ENCODE measurements at regions not wholly inside any gene's neighbourhood (a gene's known extent, or its start where the extent isn't known, plus 50 kb on each side); places are given as distances from the start of the nearest gene placed in this dataset.

DNA sequence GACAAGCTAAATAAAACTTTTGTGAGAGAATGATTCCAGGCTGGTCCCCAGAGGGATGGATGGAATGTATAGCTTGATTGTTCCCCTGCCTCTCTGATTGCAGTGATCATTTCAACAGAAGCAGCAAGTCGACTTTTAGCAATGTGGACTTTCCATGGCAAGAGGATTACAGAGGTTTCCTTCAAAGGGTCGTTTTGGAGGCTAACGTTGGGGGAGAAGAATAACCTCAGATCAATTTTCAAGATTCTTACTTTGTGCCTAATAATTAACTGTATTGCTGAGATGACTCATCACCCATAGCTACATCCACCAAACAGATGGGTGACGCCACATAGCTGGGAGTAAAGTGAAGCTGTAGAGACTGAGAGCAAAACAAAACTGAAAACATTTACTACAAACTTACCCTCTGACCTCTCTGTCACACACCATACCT is 79.9 kb downstream of the GTPBP8 start:
- H3K4ac ChIP-seq (replicated peaks; ENCODE audit: insufficient read length, low read depth, low read length) = no peak overlapping the region
- H3K14ac ChIP-seq (ENCODE audit: insufficient read length) = no peak overlapping the region
- no peak overlapping the region for H2BK20ac ChIP-seq (ENCODE audit: low read length)
- H3K56ac ChIP-seq (replicated peaks; ENCODE audit: insufficient read length, low read depth, low read length) = no peak overlapping the region
- H3K36me3 ChIP-seq (ENCODE audit: control insufficient read depth in 2 of 4, insufficient read depth in 4 of 4, low read length in 3 of 4) = no peaks in the 10 kb centered on the region
- H3K4me1 ChIP-seq (replicated peaks in 1 of 4; ENCODE audit: control insufficient read depth in 3 of 4, insufficient read depth in 4 of 4, low read length in 3 of 4) = no peaks in the 10 kb centered on the region
- ChIA-PET CTCF (ENCODE audit: partially characterized antibody) (interaction anchor here (1.0 to 1.8 kb wide), 6 partner anchors 8 to 556 kb away, joined by 3 to 5 read pairs (median 3); no protein-coding TSS in a partner anchor), POLR2A (ENCODE audit: partially characterized antibody) (no interaction called here)
- H3K27ac ChIP-seq (ENCODE audit: low read depth, low read length) = no peak overlapping the region
- H4K91ac ChIP-seq (replicated peaks; ENCODE audit: insufficient read length, low read length) = no peak overlapping the region
- no peaks in the 10 kb centered on the region for H3K23me2 ChIP-seq (ENCODE audit: low read depth, low read length)
- H2BK12ac ChIP-seq (ENCODE audit: low read depth, low read length) = no peak overlapping the region
- DNase-seq (ENCODE audit: low read depth in 1 of 2, low spot score in 2 of 2) (no peak), FAIRE-seq (no peak)
- no peak overlapping the region for H2BK120ac ChIP-seq (replicated peaks; ENCODE audit: low read depth, low read length)
- no peak overlapping the region for H2AK5ac ChIP-seq (ENCODE audit: low read depth, low read length)
- no peak overlapping the region for H3K23ac ChIP-seq (ENCODE audit: insufficient read length)
- no peaks in the 10 kb centered on the region for H4K20me1 ChIP-seq (replicated peaks in 1 of 2; ENCODE audit: control insufficient read depth in 1 of 2, insufficient read depth in 2 of 2, low read length in 2 of 2)
- H4K8ac ChIP-seq (ENCODE audit: extremely low read depth, insufficient read depth, low read length) = no peak overlapping the region
- H3K9me3 ChIP-seq (ENCODE audit: insufficient read depth in 2 of 2, low read depth in 1 of 2, low read length in 1 of 2) = no peaks in the 10 kb centered on the region
- H3K18ac ChIP-seq (ENCODE audit: extremely low read depth, low read length) = no peak overlapping the region
- H3K79me1 ChIP-seq (ENCODE audit: low read depth, low read length) = no peaks in the 10 kb centered on the region
- no peak overlapping the region for H4K5ac ChIP-seq (ENCODE audit: insufficient read length, low read depth, low read length)
- no peak overlapping the region for H3K4me3 ChIP-seq (ENCODE audit: extremely low read depth in 1 of 4, insufficient read depth in 2 of 4, low read depth in 3 of 4, low read length in 4 of 4)
- no peak overlapping the region for H2BK5ac ChIP-seq (ENCODE audit: low read depth, low read length)
- H3K27me3 ChIP-seq (replicated peaks in 1 of 4; ENCODE audit: control insufficient read depth in 3 of 4, extremely low read depth in 1 of 4, insufficient read depth in 3 of 4, low read length in 3 of 4) = no peaks in the 10 kb centered on the region
- H2BK15ac ChIP-seq (ENCODE audit: low read length) = no peak overlapping the region
- 75% methylated on average over 4 of the region's 4 CpGs; no CpG with 5 or more reads in 1 of the 2 experiments for WGBS, 2 experiments (ENCODE audit: extremely low coverage in 1 of 2, insufficient coverage in 1 of 2, insufficient read length in 1 of 2, insufficient replicate concordance in 2 of 2, low coverage in 1 of 2, low lambda C conversion rate in 2 of 2, missing lambda C conversion rate in 1 of 2)
- H2AFZ ChIP-seq (ENCODE audit: low read length) = no peak overlapping the region
- no peak overlapping the region for H3K4me2 ChIP-seq (ENCODE audit: insufficient read depth in 1 of 2, low read depth in 2 of 2, low read length in 2 of 2)
- no peaks in the 10 kb centered on the region for H3K79me2 ChIP-seq (ENCODE audit: control insufficient read depth in 1 of 2, insufficient read depth in 2 of 2, low read length in 2 of 2)
- H3K9ac ChIP-seq (replicated peaks in 1 of 4; ENCODE audit: extremely low read depth in 1 of 4, low read depth in 3 of 4, low read length in 3 of 4) = no peak overlapping the region
- TF ChIP-seq SP4 (IDR thresholded peaks at IDR 0.05; ENCODE audit: low read length) (no peak), GABPA (IDR thresholded peaks at IDR 0.05; ENCODE audit: borderline replicate concordance, insufficient read depth, low read length) (no peak), KDM1A (IDR thresholded peaks at IDR 0.05; ENCODE audit: borderline replicate concordance, low read length) (no peak), SP1 (IDR thresholded peaks at IDR 0.05; ENCODE audit: low read depth, low read length) (no peak), TAF7 (optimal IDR thresholded peaks at IDR 0.05; ENCODE audit: borderline replicate concordance, low read depth, low read length) (no peak), TCF12 (IDR thresholded peaks at IDR 0.05; ENCODE audit: low read depth, low read length) (no peak), POLR2A (IDR thresholded peaks at IDR 0.05; ENCODE audit: control extremely low read depth in 1 of 2, low read depth in 2 of 2, low read length in 2 of 2) (no peak), SP2 (IDR thresholded peaks at IDR 0.05; ENCODE audit: low read length) (no peak), NRF1 (IDR thresholded peaks at IDR 0.05; ENCODE audit: low read depth, low read length) (no peak), RAD21 (IDR thresholded peaks at IDR 0.05 in 1 of 2, conservative IDR thresholded peaks at IDR 0.05 in 1 of 2; ENCODE audit: low read depth in 2 of 2, low read length in 2 of 2) (no peak), EP300 (IDR thresholded peaks at IDR 0.05; ENCODE audit: borderline replicate concordance in 1 of 2, low read depth in 2 of 2, low read length in 2 of 2) (no peak), EGR1 (IDR thresholded peaks at IDR 0.05; ENCODE audit: borderline replicate concordance, low read depth, low read length) (no peak), SRF (IDR thresholded peaks at IDR 0.05; ENCODE audit: low read depth, low read length) (no peak), ZNF274 (IDR thresholded peaks at IDR 0.05; ENCODE audit: borderline replicate concordance, extremely low read depth, low read length) (no peak)
- TF ChIP-seq, protein P1, sequence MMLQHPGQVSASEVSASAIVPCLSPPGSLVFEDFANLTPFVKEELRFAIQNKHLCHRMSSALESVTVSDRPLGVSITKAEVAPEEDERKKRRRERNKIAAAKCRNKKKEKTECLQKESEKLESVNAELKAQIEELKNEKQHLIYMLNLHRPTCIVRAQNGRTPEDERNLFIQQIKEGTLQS (IDR thresholded peaks at IDR 0.05; ENCODE audit: insufficient read depth, low read depth, low read length) = no peak
